MCF 10A (cell line): ENCODE measurements at regions not wholly inside any gene's neighbourhood (a gene's known extent, or its start where the extent isn't known, plus 50 kb on each side); places are given as distances from the start of the nearest gene placed in this dataset.

Experiments used
- BruUV-seq: library from RNA; stranded (reverse); fragments of 400-500 nt; replicated peaks from 2 replicates; lab custom pipeline; 2021; lab: Mats Ljungman, UMichigan
- CTCF ChIA-PET: fragments of 300-600 bp; sonication (Branson Sonifier 250); formaldehyde crosslinking; extraction: SDS; loops from one replicate; lab custom pipeline; 2021; ENCODE audit warnings: antibody characterized with exemption, inconsistent platforms; lab: Yijun Ruan, JAX
- POLR2A ChIA-PET: fragments of 300-600, 350-650 bp; sonication (Branson Sonifier 250); formaldehyde crosslinking; extraction: SDS; loops from one replicate; lab custom pipeline; 2020; ENCODE audit warnings: antibody characterized with exemption, inconsistent platforms; lab: Yijun Ruan, JAX
- DNase-seq: peaks from one replicate; pipeline ENCODE4 v3.0.0-alpha.2; 2018; ENCODE audit not compliant: unreplicated experiment
- H3K27ac Mint-ChIP-seq: one replicate; pipeline ENCODE4 v1.8.0; 2022; ENCODE audit warnings: mild to moderate bottlenecking, low read depth, mixed read lengths; ENCODE audit not compliant: unreplicated experiment
- H3K27me3 Mint-ChIP-seq: one replicate; pipeline ENCODE4 v1.8.0; 2022; ENCODE audit warnings: mixed read lengths; ENCODE audit not compliant: insufficient read depth, unreplicated experiment
- H3K36me3 Mint-ChIP-seq: one replicate; pipeline ENCODE4 v1.8.0; 2022; ENCODE audit warnings: mild to moderate bottlenecking, moderate library complexity, mixed read lengths; ENCODE audit not compliant: insufficient read depth, unreplicated experiment
- H3K4me1 Mint-ChIP-seq: one replicate; pipeline ENCODE4 v1.8.0; 2022; ENCODE audit warnings: mixed read lengths; ENCODE audit not compliant: insufficient read depth, unreplicated experiment
- H3K4me3 Mint-ChIP-seq: one replicate; pipeline ENCODE4 v1.8.0; 2022; ENCODE audit warnings: mild to moderate bottlenecking, moderate library complexity, mixed read lengths; ENCODE audit not compliant: unreplicated experiment
- H3K9me3 Mint-ChIP-seq: one replicate; pipeline ENCODE4 v1.8.0; 2022; ENCODE audit warnings: mixed read lengths; ENCODE audit not compliant: unreplicated experiment
- CTCF ChIP-seq: fragments of 200-600 bp; IDR thresholded peaks from one replicate; pipeline ENCODE4 v1.8.0; 2022; ENCODE audit warnings: antibody characterized with exemption, mild to moderate bottlenecking; ENCODE audit not compliant: unreplicated experiment
- intact Hi-C: fragments of 100-400 bp; cut with micrococcal nuclease; formaldehyde crosslinking; loops from 2 replicates; pipeline ENCODE4 v1.14.1; 2022

DNA sequence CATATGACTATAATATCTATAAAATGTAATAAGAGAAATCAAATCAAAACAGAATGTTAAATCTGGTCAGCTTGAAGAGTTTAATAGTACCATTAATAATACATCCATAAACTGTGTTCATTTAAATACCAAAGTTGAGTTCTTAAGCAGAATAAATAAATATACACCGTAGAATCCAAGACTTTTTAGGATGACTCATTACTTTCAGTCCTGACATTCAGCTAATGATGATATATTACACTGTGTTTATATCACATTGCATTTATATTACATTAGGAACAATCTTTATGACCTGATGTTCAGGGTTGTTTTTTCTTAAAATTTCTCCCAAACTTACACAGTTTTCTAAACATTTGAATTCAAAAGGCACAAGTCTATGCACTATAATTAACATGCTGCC is 331.3 kb downstream of the SS18 start:
- H3K27me3 Mint-ChIP-seq = no peaks in the 10 kb centered on the region
- TF ChIP-seq CTCF = no peak
- no peaks in the 10 kb centered on the region for H3K36me3 Mint-ChIP-seq
- H3K27ac Mint-ChIP-seq = no peak overlapping the region
- POLR2A ChIA-PET = no interaction called here
- no peak overlapping the region for H3K4me3 Mint-ChIP-seq
- CTCF ChIA-PET = no interaction called here
- no TSS peak for BruUV-seq
- no peaks in the 10 kb centered on the region for H3K4me1 Mint-ChIP-seq
- H3K9me3 Mint-ChIP-seq = no peaks in the 10 kb centered on the region
- DNase-seq = no peak
- intact Hi-C loops = no loop called here

DNA sequence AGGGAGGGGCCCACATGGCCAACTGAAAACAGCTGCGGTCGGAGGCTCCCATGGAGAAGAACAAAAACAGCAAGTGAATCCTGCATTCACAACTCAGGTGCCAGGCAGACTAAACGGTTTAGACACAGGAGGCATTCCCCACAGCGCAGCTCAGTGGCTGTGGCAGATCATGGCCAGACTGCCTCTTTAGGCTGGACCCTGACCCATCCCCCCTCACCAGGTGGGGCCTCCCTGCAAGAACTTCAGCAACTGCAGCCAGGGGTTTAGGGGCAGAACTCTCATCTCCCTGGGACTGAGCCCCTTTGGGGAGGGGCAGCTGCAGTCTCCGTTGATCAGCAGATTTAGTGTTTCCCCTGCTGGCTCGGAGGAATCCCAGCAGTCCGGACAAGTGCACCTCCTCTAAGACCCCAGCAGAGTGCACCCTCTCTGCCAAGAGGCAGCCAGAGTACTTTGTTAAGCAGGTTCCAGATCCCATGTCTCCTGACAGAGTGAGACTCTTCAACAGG is 346.7 kb downstream of the SS18 start:
- Mint-ChIP-seq H3K36me3 (no peaks in the 10 kb centered on the region), H3K27me3 (no peaks in the 10 kb centered on the region), H3K4me1 (no peaks in the 10 kb centered on the region), H3K4me3 (no peak overlapping the region), H3K27ac (no peak overlapping the region), H3K9me3 (peaks cover 18% of the 10 kb centered on the region)
- no TSS peak for BruUV-seq
- intact Hi-C loops = no loop called here
- POLR2A ChIA-PET = no interaction called here
- CTCF ChIA-PET = interaction anchor here (1.1 kb wide), 1 partner anchor 16 kb away, joined by 4 read pairs; no protein-coding TSS in a partner anchor
- DNase-seq = no peak
- no peak for TF ChIP-seq CTCF

DNA sequence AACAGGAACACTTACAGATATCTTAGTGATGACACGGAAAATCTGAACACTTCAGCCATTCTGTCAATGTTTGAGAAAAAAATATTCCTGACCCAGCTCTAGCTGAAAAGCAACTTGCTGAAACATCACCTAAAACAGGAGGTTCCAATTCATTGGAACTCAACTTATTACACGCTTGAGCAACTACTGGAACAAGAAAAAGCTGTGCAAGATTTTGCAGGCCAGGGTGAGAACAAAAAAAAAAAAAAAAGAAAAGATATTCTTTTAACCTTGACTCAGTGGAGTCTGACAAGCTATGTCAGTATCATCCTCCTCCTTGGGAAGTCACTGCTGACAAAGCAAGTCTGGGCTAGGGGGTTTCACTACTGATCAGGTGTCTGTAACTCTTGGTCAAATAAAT is 351.0 kb downstream of the SS18 start:
- H3K27me3 Mint-ChIP-seq = no peaks in the 10 kb centered on the region
- no peak overlapping the region for H3K4me3 Mint-ChIP-seq
- intact Hi-C loops = no loop called here
- no peak overlapping the region for H3K27ac Mint-ChIP-seq
- peaks cover 10% of the 10 kb centered on the region for H3K9me3 Mint-ChIP-seq
- no peak for DNase-seq
- CTCF ChIA-PET = interaction anchor here (0.6 kb wide), 1 partner anchor 297 kb away, joined by 3 read pairs; no protein-coding TSS in a partner anchor
- H3K36me3 Mint-ChIP-seq = no peaks in the 10 kb centered on the region
- no TSS peak for BruUV-seq
- POLR2A ChIA-PET = interaction anchor here (0.6 kb wide), 1 partner anchor 144 kb away, joined by 3 read pairs; no protein-coding TSS in a partner anchor
- no peaks in the 10 kb centered on the region for H3K4me1 Mint-ChIP-seq
- no peak for TF ChIP-seq CTCF

GRCh38 chr18:25737710-25738311 is 352.6 kb downstream of the SS18 start:
- intact Hi-C loops = no loop called here
- Mint-ChIP-seq H3K27me3 (no peaks in the 10 kb centered on the region), H3K27ac (no peak overlapping the region), H3K4me1 (no peaks in the 10 kb centered on the region), H3K4me3 (no peak overlapping the region), H3K9me3 (peaks cover 8% of the 10 kb centered on the region), H3K36me3 (no peaks in the 10 kb centered on the region)
- no peak for TF ChIP-seq CTCF
- ChIA-PET POLR2A (no interaction called here), CTCF (no interaction called here)
- BruUV-seq = no TSS peak
- DNase-seq = peak; percentile 52
